DND-41 (cell line): ENCODE measurements at regions not wholly inside any gene's neighbourhood (a gene's known extent, or its start where the extent isn't known, plus 50 kb on each side); places are given as distances from the start of the nearest gene placed in this dataset.

ENCODE experiments used
- ATAC-seq: fragments of 200-7000 bp; cut with Tn5 transposase; 3 replicates; pipeline ENCODE4 v1.9.1; 2021; ENCODE audit warnings: low read depth; ENCODE audit not compliant: insufficient read depth
- DNase-seq: peaks from one replicate; pipeline ENCODE4 v3.0.0-alpha.2; 2020
- H2AFZ ChIP-seq: 2 replicates; pipeline ENCODE4 v1.6.0; 2012; ENCODE audit warnings: low read depth, low read length
- H3K27ac ChIP-seq: 2 replicates; pipeline ENCODE4 v1.5.1; 2012; ENCODE audit warnings: low read length, inconsistent platforms
- H3K27me3 ChIP-seq: fragments of 200-600 bp; sonication (generic); 2 replicates; pipeline ENCODE4 v1.6.0; 2012; ENCODE audit warnings: low read length, mild to moderate bottlenecking, inconsistent platforms; ENCODE audit not compliant: insufficient read depth, poor library complexity
- H3K36me3 ChIP-seq: 2 replicates; pipeline ENCODE4 v1.5.1; 2012; ENCODE audit warnings: low read length, inconsistent platforms; ENCODE audit not compliant: insufficient read depth
- H3K4me1 ChIP-seq: 2 replicates; pipeline ENCODE4 v1.5.1; 2012; ENCODE audit warnings: mild to moderate bottlenecking, low read length; ENCODE audit not compliant: insufficient read depth
- H3K4me2 ChIP-seq: 2 replicates; pipeline ENCODE4 v1.6.0; 2012; ENCODE audit warnings: mild to moderate bottlenecking, moderate library complexity, low read length, inconsistent platforms; ENCODE audit not compliant: insufficient read depth
- H3K4me3 ChIP-seq, 2 experiments: fragments of 200-600 bp in 1 of 2; shearing (Covaris generic) in 1 of 2; 2 replicates each; pipeline ENCODE4 v1.5.1; 2012 to 2016; ENCODE audit warnings: inconsistent platforms in 2 of 2, low read length in 2 of 2, mild to moderate bottlenecking in 2 of 2, low read depth in 1 of 2, moderate library complexity in 1 of 2
- H3K79me2 ChIP-seq: 2 replicates; pipeline ENCODE4 v1.6.0; 2012; ENCODE audit warnings: low read length, inconsistent platforms; ENCODE audit not compliant: insufficient read depth
- H3K9ac ChIP-seq: 2 replicates; pipeline ENCODE4 v1.6.0; 2012; ENCODE audit warnings: low read depth, mild to moderate bottlenecking, inconsistent platforms, low read length, moderate library complexity
- H3K9me3 ChIP-seq: 2 replicates; pipeline ENCODE4 v1.5.1; 2012; ENCODE audit warnings: low read length, moderate library complexity, mild to moderate bottlenecking, inconsistent platforms; ENCODE audit not compliant: insufficient read depth, severe bottlenecking
- H4K20me1 ChIP-seq: 2 replicates; pipeline ENCODE4 v1.6.0; 2012; ENCODE audit warnings: low read length; ENCODE audit not compliant: insufficient read depth
- EZH2 ChIP-seq: IDR thresholded peaks from 3 replicates; pipeline ENCODE4 v1.6.1; 2012; ENCODE audit warnings: borderline replicate concordance, low read depth, mild to moderate bottlenecking, moderate library complexity, low read length, inconsistent platforms; ENCODE audit not compliant: severe bottlenecking
- TF ChIP-seq, protein P1 (sequence below): IDR thresholded peaks from 2 replicates; pipeline ENCODE4 v1.5.1; 2012; ENCODE audit warnings: borderline replicate concordance, low read length, moderate library complexity, mild to moderate bottlenecking; ENCODE audit not compliant: poor library complexity, severe bottlenecking; ENCODE audit errors: extremely low read depth

DNA sequence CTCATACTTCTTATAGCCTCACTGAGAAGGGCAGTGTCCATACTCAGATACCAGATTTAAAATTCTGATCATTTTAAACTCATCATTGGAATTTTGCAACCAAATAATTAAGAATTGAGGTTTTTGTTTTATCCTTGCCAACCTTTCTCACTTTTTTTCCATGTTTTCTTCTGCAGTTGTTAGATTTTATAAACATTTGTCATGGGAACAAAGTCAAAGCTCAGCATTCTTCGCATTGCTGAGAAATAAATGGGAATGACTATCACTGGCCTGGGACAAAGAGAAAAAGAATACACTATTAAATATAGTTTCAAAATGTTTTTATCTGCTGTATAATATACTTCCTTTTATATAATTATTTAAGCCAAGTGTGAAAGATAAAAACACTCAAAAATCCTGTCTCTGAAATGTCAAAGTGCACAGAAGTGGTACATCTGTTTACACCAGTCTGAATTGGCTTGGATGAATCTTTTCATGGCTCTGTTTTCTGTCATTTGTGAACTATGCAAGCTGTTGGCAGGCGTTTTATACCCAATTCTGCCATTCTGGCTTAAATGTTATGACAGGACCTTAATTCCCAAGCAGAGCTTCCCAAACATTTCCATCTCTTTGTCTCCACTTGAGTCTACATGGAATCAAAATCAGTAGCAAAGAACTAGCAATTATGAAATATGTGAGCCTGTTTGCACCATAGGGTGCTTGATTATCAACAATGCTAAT, 249.3 kb upstream of the SYT4 start:
- no peak for TF ChIP-seq EZH2
- TF ChIP-seq, protein P1, sequence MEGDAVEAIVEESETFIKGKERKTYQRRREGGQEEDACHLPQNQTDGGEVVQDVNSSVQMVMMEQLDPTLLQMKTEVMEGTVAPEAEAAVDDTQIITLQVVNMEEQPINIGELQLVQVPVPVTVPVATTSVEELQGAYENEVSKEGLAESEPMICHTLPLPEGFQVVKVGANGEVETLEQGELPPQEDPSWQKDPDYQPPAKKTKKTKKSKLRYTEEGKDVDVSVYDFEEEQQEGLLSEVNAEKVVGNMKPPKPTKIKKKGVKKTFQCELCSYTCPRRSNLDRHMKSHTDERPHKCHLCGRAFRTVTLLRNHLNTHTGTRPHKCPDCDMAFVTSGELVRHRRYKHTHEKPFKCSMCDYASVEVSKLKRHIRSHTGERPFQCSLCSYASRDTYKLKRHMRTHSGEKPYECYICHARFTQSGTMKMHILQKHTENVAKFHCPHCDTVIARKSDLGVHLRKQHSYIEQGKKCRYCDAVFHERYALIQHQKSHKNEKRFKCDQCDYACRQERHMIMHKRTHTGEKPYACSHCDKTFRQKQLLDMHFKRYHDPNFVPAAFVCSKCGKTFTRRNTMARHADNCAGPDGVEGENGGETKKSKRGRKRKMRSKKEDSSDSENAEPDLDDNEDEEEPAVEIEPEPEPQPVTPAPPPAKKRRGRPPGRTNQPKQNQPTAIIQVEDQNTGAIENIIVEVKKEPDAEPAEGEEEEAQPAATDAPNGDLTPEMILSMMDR: no peak
- Histone ChIP-seq H3K9ac (no peak overlapping the region), H3K4me2 (no peak overlapping the region)

GRCh38 chr18:43531438-43531837, 254.1 kb upstream of the SYT4 start:
- Histone ChIP-seq H3K4me3 (no peak overlapping the region), H3K4me1 (no peaks in the 10 kb centered on the region), H4K20me1 (no peaks in the 10 kb centered on the region), H3K9me3 (no peaks in the 10 kb centered on the region), H3K9ac (no peak overlapping the region), H3K4me2 (no peak overlapping the region), H3K36me3 (no peaks in the 10 kb centered on the region), H3K27ac (no peak overlapping the region), H2AFZ (no peak overlapping the region), H3K27me3 (no peaks in the 10 kb centered on the region), H3K79me2 (no peaks in the 10 kb centered on the region)
- DNase-seq: no peak
- ATAC-seq: no peak
- TF ChIP-seq, protein P1: no peak
- TF ChIP-seq EZH2: no peak

More for the DNA sequence above, 249.3 kb upstream of the SYT4 start:
- no peaks in the 10 kb centered on the region for H3K9me3 ChIP-seq
- no peaks in the 10 kb centered on the region for H4K20me1 ChIP-seq
- DNase-seq: no peak
- no peaks in the 10 kb centered on the region for H3K27me3 ChIP-seq
- ATAC-seq: no peak
- H3K36me3 ChIP-seq: no peaks in the 10 kb centered on the region
- no peaks in the 10 kb centered on the region for H3K4me1 ChIP-seq
- no peak overlapping the region for H3K27ac ChIP-seq
- no peak overlapping the region for H2AFZ ChIP-seq
- no peaks in the 10 kb centered on the region for H3K79me2 ChIP-seq
- H3K4me3 ChIP-seq: no peak overlapping the region

DNA sequence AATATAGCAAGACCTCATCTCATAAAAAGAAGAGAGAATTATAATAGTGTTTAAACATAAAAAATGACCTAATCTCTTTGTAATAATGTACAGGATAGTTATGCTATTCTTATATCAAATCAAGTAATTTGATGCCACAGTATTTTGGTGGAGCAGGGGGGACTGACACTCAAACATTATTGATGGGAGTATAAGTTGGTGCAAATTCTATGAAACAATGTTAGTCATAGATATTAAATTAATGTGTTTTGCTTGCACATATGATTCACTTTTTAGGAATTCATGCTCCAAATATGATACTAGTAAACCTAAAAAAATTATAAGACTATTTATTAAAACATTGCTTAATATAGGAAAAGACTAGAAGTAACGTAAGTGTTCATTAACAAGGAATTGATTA, 256.1 kb upstream of the SYT4 start:
- Histone ChIP-seq H4K20me1 (no peaks in the 10 kb centered on the region), H3K79me2 (no peaks in the 10 kb centered on the region), H3K4me3 (no peak overlapping the region), H3K4me2 (no peak overlapping the region), H3K36me3 (no peaks in the 10 kb centered on the region), H3K9me3 (no peaks in the 10 kb centered on the region), H3K9ac (no peak overlapping the region), H3K27ac (no peak overlapping the region), H3K27me3 (no peaks in the 10 kb centered on the region), H2AFZ (no peak overlapping the region), H3K4me1 (no peaks in the 10 kb centered on the region)
- DNase-seq: no peak
- TF ChIP-seq EZH2: no peak
- TF ChIP-seq, protein P1: no peak
- no peak for ATAC-seq

GRCh38 chr18:43534511-43534910, 257.2 kb upstream of the SYT4 start:
- no peak for DNase-seq
- TF ChIP-seq, protein P1: no peak
- TF ChIP-seq EZH2: no peak
- no peaks in the 10 kb centered on the region for H3K27me3 ChIP-seq

More at GRCh38 chr18:43534511-43534910, 257.2 kb upstream of the SYT4 start:
- H3K9ac ChIP-seq: no peak overlapping the region
- H3K4me2 ChIP-seq: no peak overlapping the region
- no peaks in the 10 kb centered on the region for H3K9me3 ChIP-seq
- H4K20me1 ChIP-seq: no peaks in the 10 kb centered on the region
- H3K79me2 ChIP-seq: no peaks in the 10 kb centered on the region
- H3K4me1 ChIP-seq: no peaks in the 10 kb centered on the region
- ATAC-seq: no peak
- H3K36me3 ChIP-seq: no peaks in the 10 kb centered on the region
- no peak overlapping the region for H2AFZ ChIP-seq
- no peak overlapping the region for H3K27ac ChIP-seq
- no peak overlapping the region for H3K4me3 ChIP-seq
